HG03575 (cell line): ENCODE measurements at regions not wholly inside any gene's neighbourhood (a gene's known extent, or its start where the extent isn't known, plus 50 kb on each side); places are given as distances from the start of the nearest gene placed in this dataset.

Source experiments
- ATAC-seq: cut with Tn5 transposase; IDR thresholded peaks from one replicate; pipeline ENCODE4 v1.9.1; 2021; ENCODE audit not compliant: unreplicated experiment, insufficient number of reproducible peaks, low FRiP score; ENCODE audit errors: extremely low read depth

DNA sequence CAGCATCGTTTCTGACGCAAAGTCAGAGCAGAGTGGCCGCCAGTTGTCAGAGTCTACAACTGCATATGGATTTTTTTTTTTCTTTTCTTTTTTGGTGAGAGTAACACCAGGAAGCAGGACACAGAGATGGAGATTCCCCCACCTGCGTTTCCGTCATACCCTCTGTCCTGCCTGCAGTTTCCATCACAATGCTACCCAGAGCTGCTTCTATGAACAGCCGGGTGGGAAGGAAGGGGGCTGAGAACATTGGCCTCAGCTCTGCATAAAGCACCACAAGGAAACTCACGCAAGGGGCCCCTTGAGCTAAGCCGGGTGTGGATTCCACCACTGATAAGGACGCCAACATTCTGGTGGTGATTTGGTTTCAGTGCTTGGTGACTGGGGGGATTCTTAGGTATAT is 183.5 kb upstream of the AFDN start:
- no peak for ATAC-seq

DNA sequence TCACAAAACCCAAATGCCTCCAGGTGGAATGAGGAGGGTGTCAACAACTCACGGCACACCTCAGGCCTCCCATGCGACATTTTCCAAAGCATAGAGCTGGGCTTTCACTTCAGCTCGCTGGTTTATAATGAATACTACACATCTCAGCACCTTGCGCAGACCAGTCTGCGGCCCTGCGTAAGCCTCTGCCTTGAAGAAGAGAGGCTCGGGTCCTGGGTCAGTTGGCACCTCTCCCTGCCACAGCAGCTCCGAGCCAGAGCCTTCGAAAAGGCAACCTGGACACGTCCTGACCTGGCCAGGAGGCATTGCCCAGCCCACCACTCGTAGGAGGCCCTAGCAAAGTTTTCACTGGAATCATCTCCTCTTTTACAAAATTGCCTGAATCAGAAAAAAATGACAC is 183.0 kb upstream of the AFDN start:
- ATAC-seq, result no peak

DNA sequence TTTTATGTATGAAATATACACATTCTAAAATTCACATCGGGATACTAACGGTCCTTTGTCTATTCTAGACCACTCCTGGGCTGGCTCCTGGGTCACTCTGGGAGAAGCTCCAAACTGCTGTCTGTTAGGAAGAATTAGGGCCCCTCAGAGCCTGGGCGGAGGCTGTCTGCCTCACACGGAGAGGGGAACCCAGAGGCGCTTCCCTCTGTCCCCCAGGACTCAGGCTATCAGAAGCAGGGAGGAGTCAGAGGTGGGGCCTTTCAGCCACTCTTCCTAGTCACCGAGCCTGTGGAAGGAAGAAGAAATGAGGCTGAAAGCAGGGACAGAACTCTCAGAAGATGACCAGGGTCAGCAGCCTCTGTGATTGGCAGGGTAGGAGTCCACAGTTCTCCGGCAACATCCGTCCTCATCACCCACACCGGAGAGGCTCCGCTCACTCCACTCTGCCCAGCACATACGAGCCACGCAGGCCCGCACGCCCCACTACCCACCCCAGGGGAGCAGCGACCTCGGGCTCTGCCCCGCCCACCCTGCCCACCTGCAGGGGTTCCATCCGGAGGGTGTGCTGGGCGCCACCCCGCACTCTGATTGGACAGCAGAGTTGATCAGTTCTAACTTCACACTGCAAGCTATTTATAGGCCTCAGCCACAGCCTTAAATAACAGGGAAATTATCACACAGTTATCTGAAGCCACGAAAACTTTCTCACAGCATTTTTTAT is 182.1 kb upstream of the AFDN start:
- ATAC-seq, result no peak

DNA sequence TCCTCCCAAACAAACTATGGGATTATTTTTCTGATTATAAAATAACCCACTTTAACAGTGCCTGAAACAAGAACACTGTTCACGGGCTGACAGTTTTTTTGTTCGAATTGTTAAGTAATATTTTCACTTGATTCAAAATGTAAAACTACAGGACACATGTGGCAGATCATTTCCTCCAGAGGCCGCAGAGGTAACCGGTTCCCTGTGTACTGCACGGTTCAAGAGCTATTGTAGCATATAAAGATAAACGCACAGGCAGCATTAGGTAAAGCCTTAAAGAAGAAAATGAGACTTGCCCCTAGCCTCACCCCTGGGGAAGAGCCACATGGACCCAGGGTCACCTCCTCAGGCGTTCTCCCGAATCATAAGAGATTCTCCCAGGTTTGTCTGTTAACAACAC is 181.3 kb upstream of the AFDN start:
- no peak for ATAC-seq

DNA sequence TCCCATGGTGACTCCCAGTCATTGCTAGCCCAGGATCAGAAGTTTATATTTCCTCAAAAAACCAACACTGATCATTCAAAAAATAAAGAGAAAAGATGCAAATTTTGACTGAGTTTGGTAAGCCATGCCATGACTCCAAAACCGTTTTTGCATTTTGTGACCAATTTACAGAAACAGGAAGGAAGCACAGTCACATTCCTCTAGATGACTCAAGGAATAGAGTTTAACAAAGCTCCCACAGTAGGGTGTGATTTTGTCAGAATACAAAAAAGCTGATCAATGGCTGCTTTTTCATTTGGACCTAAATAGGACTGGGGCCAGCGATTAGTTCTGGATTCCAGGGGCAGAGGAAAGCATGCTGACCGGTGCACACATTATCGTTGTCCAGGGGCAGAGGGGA is 179.4 kb upstream of the AFDN start:
- ATAC-seq, result no peak

DNA sequence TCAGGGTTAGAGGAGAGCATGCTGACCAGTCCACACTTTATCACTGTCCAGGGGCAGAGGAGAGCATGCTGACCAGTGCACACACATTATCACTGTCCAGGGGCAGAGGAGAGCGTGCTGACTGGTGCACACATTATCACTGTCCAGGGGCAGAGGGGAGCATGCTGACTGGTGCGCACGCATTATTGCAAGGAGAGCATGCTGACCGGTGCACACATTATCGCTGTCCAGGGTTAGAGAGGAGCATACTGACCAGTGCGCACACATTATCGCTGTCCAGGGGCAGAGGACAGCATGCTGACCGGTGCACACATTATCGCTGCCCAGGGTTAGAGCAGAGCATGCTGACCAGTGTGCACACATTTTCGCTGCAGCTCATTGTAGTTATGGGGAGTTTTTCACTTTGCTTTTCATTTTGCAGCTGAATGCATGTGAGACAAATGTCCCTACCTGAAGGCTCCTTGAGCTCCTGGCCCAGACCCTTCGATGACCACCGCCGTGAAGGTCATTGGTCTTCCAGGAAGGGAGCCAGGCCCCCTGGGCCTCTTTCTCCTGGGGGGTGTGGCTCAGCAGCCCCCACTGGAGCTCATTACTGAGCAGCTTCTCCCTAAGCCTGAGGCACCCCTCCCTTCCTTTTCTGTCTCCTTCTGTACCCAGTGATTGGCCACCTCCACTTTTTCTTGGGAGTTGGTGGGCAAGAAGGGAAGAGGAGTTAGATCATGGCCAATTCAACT is 178.8 kb upstream of the AFDN start:
- no peak for ATAC-seq

DNA sequence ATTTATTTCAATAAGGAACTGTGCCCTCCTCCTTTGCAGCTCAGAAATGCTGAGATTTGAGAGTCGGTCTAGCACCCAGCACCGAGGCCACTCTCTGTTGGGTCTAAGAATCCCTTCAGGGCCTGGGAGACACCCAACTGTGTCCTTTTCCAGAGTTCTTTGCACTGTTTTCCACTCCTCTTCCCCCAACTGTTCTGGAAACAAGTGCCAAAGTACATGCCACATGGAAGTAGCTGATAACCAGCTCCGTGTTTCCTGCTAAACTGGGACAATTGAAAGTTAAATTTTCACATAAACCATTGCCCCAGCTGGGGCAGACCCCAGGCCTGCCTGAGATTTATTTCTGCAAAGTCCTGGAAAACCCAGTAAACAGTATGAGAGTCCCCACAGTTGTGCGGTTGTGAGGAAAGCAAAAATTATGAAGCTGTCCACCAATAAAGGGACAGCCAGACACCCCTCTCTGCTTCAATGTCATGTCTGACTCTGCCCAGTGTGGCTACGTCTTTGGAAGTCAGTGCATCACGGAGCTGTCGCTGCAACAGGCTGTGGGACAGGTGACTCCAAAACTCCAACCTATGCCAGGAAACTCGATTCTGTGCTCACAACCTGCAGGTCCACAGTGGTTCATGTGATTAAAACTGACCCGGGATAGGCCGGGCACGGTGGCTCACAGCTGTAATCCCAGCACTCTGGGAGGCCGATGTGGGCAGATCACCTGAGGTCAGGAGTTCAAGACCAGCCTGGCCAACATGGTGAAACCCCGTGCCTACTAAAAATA is 178.0 kb upstream of the AFDN start:
- ATAC-seq, result no peak

DNA sequence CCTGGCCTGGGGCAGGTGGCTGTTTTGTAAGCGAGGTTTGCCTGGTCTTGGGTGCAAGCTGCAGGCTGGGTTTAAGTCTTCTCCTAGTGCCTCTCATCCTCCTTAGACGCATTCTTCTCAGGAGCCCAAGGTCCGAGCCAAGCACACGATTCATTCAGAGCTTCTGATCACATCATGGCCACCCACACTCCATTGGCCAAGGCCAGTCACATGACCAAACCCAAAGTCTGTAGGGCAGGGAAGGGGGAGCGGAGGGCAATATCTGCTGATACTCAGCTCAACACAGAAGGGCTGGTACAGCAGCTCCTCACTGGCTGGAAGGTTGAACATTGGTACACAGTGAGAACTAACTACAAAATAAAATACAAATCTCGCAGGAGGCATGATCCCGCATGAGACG is 177.2 kb upstream of the AFDN start:
- ATAC-seq, result no peak

DNA sequence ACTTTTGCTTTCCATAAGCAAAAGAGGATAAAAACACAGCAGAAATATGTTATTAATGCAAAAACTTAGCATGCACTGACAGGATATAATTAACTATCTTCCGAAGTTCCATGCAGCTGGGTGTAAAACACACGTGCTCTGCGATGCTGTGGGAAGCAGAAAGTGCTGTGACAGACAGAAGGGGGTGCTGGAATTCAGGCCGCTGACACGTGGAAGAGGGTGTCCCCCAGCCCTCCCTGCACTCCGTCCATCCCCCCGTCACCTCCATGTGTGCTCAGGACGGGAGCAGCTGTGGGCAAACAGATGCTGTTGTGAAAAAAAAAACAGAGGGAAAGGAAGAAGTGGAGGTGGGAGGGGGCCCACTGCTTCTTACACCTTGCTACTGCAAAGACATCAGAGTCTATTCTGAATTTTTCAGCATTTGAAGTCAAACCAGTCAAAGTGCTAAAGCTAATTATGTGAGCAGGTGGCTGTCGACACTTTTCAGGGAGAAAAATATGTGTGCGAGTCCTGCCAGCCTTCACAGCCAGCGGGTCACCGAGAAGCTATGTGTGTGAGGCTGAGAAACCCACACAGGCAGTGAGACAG is 175.9 kb upstream of the AFDN start:
- ATAC-seq, result no peak

DNA sequence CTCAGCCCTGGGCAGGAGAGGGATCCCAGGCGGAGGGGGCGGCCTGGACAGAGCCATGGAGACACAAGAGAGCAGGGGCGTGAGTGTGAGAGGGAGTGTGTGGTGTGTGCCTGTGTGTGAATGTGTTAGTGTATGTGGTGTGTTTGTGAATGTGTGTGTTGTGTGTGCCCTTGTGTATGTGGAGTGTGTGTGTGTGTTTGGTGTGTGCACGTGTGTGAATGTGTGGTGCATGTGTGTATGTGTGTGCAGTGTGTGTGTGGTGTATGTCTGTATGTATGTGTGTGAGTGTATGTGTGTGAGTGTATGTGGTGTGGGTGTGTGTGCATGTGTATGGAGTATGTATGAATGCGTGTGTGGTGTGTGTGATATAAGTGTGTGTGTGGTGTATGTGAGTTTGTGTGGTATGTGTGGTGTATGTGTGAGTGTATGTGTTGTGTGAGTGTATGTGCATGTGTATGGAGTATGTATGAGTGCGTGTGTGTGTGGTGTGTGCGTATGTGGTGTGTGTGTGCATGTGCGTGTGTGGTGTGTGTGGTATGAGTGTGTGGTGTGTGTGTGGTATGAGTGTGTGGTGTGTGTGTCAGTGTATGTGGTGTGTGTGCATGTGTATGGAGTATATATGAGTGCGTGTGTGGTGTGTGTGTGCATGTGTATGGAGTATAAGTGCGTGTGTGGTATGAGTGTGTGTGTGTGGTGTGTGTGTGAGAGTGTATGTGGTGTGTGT is 175.2 kb upstream of the AFDN start:
- ATAC-seq, result no peak

DNA sequence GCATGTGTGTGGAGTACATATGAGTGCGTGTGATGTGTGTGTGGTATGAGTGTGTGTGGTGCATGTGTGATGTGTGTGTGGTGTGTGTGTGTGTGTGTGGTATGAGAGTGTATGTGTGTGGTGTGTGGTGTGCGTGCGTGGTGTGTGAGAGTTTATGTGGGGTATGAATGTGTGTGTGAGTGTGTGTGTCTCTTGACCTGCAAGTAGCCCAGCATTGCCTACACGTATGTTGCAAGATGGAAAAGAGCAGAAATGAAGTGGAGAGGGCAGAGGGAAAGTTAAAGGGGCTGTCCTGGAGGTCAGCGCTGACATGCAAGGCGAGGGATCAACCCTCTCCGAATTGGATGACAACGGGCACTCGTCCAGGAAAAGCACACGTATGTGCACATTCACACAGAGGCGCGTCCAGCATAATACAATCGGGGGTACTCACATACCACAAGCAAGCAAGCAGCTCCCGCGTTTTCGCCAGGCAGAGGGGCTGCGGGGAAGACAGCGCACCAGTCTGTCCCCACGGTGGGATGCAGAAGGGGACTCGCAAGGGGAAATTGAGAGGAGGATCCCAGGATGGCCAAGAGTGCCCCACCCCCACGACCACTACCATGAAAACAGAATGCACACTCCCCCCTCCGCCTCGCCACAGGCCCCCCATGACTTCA is 174.5 kb upstream of the AFDN start:
- ATAC-seq, result no peak

DNA sequence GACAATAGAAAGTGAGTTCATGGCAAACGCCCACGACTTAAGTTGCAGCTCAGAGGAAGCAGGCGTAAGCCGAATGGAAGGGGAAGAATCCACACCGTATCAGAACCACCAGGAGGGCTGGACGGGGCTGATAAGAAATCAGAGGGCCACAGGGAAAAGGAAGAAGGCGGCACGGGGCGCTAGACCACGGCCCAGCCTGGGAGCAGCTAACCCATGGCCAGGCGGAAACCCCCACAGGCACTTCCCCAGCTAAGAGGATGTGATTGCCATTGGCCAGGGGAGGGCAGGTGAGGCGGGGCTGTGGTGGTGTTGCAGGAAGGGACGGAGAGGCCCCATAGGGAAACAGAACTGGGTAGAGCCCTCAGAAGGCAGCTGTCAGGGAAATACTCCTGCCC is 174.0 kb upstream of the AFDN start:
- ATAC-seq, result no peak

DNA sequence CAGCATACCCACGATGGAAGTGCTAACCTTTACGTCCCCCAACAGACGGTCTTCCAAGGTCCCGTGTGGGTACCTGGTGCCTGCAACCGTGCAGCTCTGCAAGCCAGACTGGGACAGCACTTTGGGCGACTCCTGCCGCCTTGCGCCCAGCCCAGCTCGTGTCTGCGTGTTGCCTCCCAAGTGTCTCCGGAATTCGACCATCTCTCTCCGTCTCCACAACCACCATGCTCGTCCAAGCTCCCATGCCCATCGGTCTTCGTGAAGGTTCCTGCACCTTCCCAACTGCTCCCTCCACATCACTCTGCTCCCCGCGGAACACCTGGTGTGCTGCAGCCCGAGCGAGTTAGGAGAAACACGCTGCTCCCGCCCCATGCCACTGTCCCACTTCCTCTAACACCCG is 173.2 kb upstream of the AFDN start:
- ATAC-seq, result no peak

DNA sequence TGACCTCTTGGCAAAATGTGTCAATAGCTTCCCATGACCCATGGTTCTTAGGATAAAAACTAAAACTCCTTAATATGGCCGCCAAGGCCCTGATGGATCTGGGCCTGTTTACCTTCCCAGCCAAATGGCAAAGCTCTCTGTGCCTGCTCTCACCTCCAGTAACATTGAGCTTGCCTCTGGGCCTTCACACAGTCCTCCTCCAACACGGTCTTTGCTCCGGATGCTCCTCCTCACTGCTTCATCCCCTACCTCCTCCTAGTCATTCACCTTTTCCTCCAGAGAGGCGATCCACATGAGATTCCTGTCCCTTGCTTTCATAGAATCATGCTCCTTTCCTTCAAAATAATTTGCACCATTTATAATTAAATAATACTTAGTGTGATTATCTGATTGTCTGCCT is 172.3 kb upstream of the AFDN start:
- ATAC-seq, result no peak

DNA sequence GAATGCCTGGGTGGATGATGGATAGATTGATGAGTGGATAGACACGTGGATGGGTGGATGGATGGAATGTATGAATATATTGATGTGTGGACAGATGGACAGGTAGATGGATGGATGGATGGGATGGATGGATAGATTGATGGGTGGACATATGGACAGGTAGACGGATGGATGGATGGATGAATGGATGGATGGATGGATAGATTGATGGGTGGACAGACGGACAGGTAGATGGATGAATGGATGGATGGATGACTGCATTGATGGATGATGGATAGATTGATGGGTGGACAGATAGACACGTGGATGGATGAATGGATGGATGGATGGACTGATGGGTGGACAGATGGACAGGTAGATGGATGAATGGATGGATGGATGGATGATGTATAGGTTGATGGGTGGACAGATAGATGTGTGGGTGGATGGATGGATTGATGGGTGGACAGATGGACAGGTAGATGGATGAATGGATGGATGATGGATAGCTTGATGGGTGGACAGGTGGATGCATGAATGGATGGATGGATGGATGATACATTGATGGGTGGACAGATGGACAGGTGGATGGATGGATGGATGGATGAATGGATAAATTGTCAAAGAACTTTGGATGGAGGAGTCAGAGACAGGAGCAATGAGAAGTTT is 171.4 kb upstream of the AFDN start:
- ATAC-seq, result no peak

DNA sequence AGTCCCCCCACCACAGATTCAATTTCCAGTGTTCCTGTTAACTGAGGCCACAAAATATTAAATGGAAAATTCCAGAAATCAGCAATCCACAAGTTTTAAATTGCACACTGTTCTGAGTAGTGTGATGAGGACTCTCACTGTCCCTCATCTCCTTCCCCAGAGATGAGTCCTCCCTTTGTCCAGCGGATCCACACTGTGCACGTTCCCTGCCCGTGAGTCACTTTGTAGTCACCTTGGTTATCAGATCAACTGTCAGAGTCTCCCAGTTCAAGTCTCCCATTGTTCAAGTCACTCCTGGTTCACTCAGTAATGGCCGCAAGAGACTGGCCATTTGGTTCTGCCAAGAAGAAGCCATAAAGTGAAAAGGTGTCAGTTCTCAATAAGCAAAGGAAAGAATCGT is 168.6 kb upstream of the AFDN start:
- ATAC-seq, result no peak

DNA sequence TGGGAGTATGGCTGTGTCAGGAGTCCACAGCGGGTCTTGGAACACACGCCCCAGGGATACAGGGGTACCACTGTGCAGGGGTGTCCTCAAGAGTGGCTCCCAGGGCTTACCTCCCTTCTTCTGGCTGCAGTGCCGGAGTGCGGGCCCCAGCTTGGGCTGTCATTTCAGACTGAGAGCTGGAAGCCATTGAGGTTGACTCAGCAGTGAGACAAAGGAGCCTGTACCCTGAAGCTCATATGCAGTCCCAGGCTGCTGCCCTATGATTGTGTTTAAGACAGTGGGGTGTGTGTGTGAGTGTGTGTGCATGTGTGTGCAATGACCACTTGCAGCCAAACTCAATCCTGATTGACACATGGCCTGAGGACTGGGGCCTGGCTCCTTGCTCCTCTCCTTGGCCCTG is 167.7 kb upstream of the AFDN start:
- no peak for ATAC-seq

DNA sequence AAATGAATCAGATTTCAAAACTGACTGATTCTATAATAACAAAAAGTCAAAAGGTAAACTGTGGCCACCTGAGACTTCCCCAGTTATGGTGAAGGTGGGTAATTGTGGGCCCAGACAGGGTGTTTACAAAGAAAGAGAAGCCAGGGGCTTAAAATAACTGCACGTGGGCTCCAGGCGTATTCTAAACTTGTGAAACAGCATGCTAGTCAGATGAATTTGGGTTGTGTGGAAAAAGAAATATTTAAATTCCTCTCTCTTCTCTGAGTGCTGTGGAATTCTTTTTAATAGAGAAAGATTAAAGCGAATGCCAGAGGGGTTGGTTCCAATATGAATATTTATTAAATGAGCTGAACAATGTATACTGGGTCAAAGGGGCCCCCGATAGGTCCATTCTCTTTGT is 166.3 kb upstream of the AFDN start:
- no peak for ATAC-seq
